DMS53 (cell line): ENCODE measurements at regions not wholly inside any gene's neighbourhood (a gene's known extent, or its start where the extent isn't known, plus 50 kb on each side); places are given as distances from the start of the nearest gene placed in this dataset.
A peak's percentile ranks its signal among the peaks of the same experiment; 100 is the strongest.

Source experiments
- DNase-seq: peaks from one replicate; lab custom pipeline; 2025; lab: John Stamatoyannopoulos, UW

GRCh38 chrX:150303386-150304097 lies 59.6 kb upstream of the MAMLD1 start:
- peak; percentile 10 for DNase-seq

- no peak for DNase-seq
Measured at GRCh38 chrX:150306002-150306401, 57.1 kb upstream of the MAMLD1 start.

- DNase-seq, result no peak
Measured at GRCh38 chrX:150308041-150308440, 55.1 kb upstream of the MAMLD1 start.

- DNase-seq, result no peak
Measured at GRCh38 chrX:150308532-150309157, 54.5 kb upstream of the MAMLD1 start.

GRCh38 chrX:150310417-150310816 lies 52.7 kb upstream of the MAMLD1 start:
- DNase-seq, result no peak

- DNase-seq, result no peak
Measured at GRCh38 chrX:150310881-150311280, 52.2 kb upstream of the MAMLD1 start.

- no peak for DNase-seq
Measured at GRCh38 chrX:150312931-150313330, 50.2 kb upstream of the MAMLD1 start.
